B cell (primary cell): ENCODE measurements at regions not wholly inside any gene's neighbourhood (a gene's known extent, or its start where the extent isn't known, plus 50 kb on each side); places are given as distances from the start of the nearest gene placed in this dataset.

Source experiments
- ATAC-seq: fragments of 200-7000 bp; cut with Tn5 transposase; one replicate; pipeline ENCODE4 v1.10.0; 2021; ENCODE audit warnings: low read depth, mild to moderate bottlenecking, moderate number of reproducible peaks, moderate library complexity
- CTCF ChIA-PET: fragments of 350-600 bp; sonication (Branson Sonifier 250); formaldehyde crosslinking; loops from one replicate; lab custom pipeline; 2021; ENCODE audit warnings: antibody characterized with exemption, inconsistent platforms; lab: Charles Lee
- POLR2A ChIA-PET: fragments of 350-600 bp; sonication (Branson Sonifier 250); formaldehyde crosslinking; loops from one replicate; lab custom pipeline; 2021; ENCODE audit warnings: antibody characterized with exemption; lab: Charles Lee
- DNase-seq: peaks from one replicate; pipeline ENCODE4 v3.0.0; 2013
- H2AFZ ChIP-seq: 2 replicates; pipeline ENCODE4 v1.6.1; 2012; ENCODE audit warnings: mild to moderate bottlenecking, low read depth, low read length; ENCODE audit not compliant: insufficient read depth, poor library complexity, severe bottlenecking
- H3K27ac ChIP-seq, 2 donors: 1 replicate in 1 of 2; 2 replicates in 1 of 2; pipeline ENCODE4 v1.5.1; 2012 to 2013; ENCODE audit warnings: low read length in 2 of 2, mild to moderate bottlenecking in 2 of 2, moderate library complexity in 1 of 2
- H3K27me3 ChIP-seq, 4 experiments: fragments of 200-600 bp in 1 of 4; sonication (generic) in 1 of 4; replicated peaks in 1 of 4; 1 replicate in 2 of 4; 2 replicates in 2 of 4; pipeline versions ENCODE4 v1.6.1 to v1.7.0; 2013 to 2016; ENCODE audit warnings: low read length in 3 of 4, mild to moderate bottlenecking in 2 of 4, mixed read lengths in 1 of 4, moderate library complexity in 1 of 4; ENCODE audit not compliant: insufficient read depth in 4 of 4, control insufficient read depth in 3 of 4; ENCODE audit errors: control extremely low read depth in 1 of 4
- H3K36me3 ChIP-seq, 2 experiments: replicated peaks in 1 of 2; 1 replicate in 1 of 2; 2 replicates in 1 of 2; pipeline versions ENCODE4 v1.6.1 to v1.7.1; 2013; ENCODE audit warnings: low read length in 1 of 2; ENCODE audit not compliant: insufficient read depth in 2 of 2, control insufficient read depth in 1 of 2; ENCODE audit errors: control extremely low read depth in 1 of 2, extremely low read depth in 1 of 2
- H3K4me1 ChIP-seq, 2 donors: fragments of 200-600 bp in 1 of 2; sonication (generic) in 1 of 2; 1 replicate in 1 of 2; 2 replicates in 1 of 2; pipeline versions ENCODE4 v1.5.1 to v1.6.1; 2013 to 2017; ENCODE audit warnings: low read length in 2 of 2; ENCODE audit not compliant: control insufficient read depth in 2 of 2, insufficient read depth in 2 of 2
- H3K4me2 ChIP-seq: replicated peaks from 2 replicates; pipeline ENCODE3; 2012; ENCODE audit warnings: mild to moderate bottlenecking, low read depth, low read length; ENCODE audit not compliant: poor library complexity, severe bottlenecking
- H3K4me3 ChIP-seq, 5 experiments: fragments of 200-600 bp in 1 of 5; sonication (generic) in 1 of 5; 1 replicate in 3 of 5; 2 replicates in 2 of 5; pipeline versions ENCODE4 v1.5.1 to v1.7.0; 2011 to 2016; ENCODE audit warnings: low read length in 4 of 5, mild to moderate bottlenecking in 4 of 5, low read depth in 2 of 5, control low read depth in 1 of 5, moderate library complexity in 1 of 5; ENCODE audit not compliant: insufficient read depth in 1 of 5; ENCODE audit errors: control extremely low read depth in 1 of 5, extremely low read depth in 1 of 5
- H3K79me2 ChIP-seq: fragments of 200-600 bp; sonication (generic); one replicate; pipeline ENCODE4 v1.6.0; 2016; ENCODE audit warnings: low read length; ENCODE audit not compliant: control insufficient read depth, insufficient read depth
- H3K9ac ChIP-seq: fragments of 200-600 bp; sonication (generic); 2 replicates; pipeline ENCODE4 v1.6.1; 2017; ENCODE audit warnings: mild to moderate bottlenecking, low read length, moderate library complexity
- H3K9me3 ChIP-seq, 3 donors: one replicate each; pipeline versions ENCODE4 v1.6.1 to v1.7.1; 2013; ENCODE audit warnings: low read length in 2 of 3; ENCODE audit not compliant: control insufficient read depth in 2 of 3, insufficient read depth in 1 of 3; ENCODE audit errors: control extremely low read depth in 1 of 3
- H4K20me1 ChIP-seq: 2 replicates; pipeline ENCODE4 v1.6.0; 2012; ENCODE audit warnings: mild to moderate bottlenecking, low read length; ENCODE audit not compliant: insufficient read depth, control insufficient read depth, poor library complexity, severe bottlenecking
- H3K27ac Mint-ChIP-seq: one replicate; pipeline ENCODE4 v1.8.0; 2021; ENCODE audit warnings: mixed read lengths
- H3K27me3 Mint-ChIP-seq: one replicate; pipeline ENCODE4 v1.8.0; 2021; ENCODE audit warnings: mixed read lengths
- H3K4me1 Mint-ChIP-seq: one replicate; pipeline ENCODE4 v1.8.0; 2021; ENCODE audit warnings: mixed read lengths
- H3K4me3 Mint-ChIP-seq: one replicate; pipeline ENCODE4 v1.8.0; 2021; ENCODE audit warnings: mixed read lengths
- H3K9me3 Mint-ChIP-seq: one replicate; pipeline ENCODE4 v1.8.0; 2022; ENCODE audit warnings: mixed read lengths; ENCODE audit not compliant: insufficient read depth
- EZH2 ChIP-seq: IDR thresholded peaks from 2 replicates; pipeline ENCODE4 v1.6.1; 2012; ENCODE audit warnings: borderline replicate concordance, low read depth, mild to moderate bottlenecking, moderate library complexity, low read length; ENCODE audit not compliant: insufficient read depth, poor library complexity, severe bottlenecking
- WGBS: methylation state at CpG from one replicate; pipeline ENCODE4 v1.1.5; 2013; ENCODE audit warnings: missing lambda C conversion rate; ENCODE audit not compliant: insufficient coverage; 5-methylcytosine and 5-hydroxymethylcytosine counted together
- intact Hi-C: fragments of 100-400 bp; cut with micrococcal nuclease; formaldehyde crosslinking; loops from one replicate; pipeline ENCODE4 v1.10.0; 2022
- TF ChIP-seq, protein P1 (sequence below): fragments of 200-600 bp; IDR thresholded peaks from one replicate; pipeline ENCODE4 v1.8.0; 2022; ENCODE audit warnings: antibody characterized with exemption, mild to moderate bottlenecking

DNA sequence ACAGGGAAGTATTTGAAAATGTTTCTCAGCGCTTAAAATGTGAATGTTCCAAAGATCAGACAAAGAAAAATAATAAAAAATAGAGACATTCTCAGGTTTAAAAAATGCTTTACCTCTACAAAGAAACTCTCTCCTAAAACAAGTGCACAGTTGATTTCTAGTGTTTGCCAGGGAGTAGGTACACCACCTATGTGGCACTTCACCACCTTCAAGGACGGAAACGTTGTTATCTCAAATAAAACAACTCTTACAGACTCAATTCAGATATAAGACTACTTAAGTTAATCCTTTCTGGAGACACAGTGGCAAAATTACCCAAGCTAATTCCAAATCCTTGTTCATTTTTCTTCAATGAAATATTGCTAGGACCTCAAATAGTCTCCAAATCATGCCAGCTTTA lies 286.4 kb upstream of the ISL1 start:
- Histone ChIP-seq H3K36me3 (no peaks in the 10 kb centered on the region), H3K9me3 (no peaks in the 10 kb centered on the region), H3K79me2 (no peaks in the 10 kb centered on the region), H4K20me1 (no peaks in the 10 kb centered on the region), H2AFZ (no peak overlapping the region), H3K27ac (no peak overlapping the region), H3K4me2 (no peak overlapping the region), H3K4me1 (no peaks in the 10 kb centered on the region), H3K9ac (no peak overlapping the region), H3K27me3 (no peaks in the 10 kb centered on the region), H3K4me3 (no peak overlapping the region)
- TF ChIP-seq EZH2, result no peak
- TF ChIP-seq, protein P1, sequence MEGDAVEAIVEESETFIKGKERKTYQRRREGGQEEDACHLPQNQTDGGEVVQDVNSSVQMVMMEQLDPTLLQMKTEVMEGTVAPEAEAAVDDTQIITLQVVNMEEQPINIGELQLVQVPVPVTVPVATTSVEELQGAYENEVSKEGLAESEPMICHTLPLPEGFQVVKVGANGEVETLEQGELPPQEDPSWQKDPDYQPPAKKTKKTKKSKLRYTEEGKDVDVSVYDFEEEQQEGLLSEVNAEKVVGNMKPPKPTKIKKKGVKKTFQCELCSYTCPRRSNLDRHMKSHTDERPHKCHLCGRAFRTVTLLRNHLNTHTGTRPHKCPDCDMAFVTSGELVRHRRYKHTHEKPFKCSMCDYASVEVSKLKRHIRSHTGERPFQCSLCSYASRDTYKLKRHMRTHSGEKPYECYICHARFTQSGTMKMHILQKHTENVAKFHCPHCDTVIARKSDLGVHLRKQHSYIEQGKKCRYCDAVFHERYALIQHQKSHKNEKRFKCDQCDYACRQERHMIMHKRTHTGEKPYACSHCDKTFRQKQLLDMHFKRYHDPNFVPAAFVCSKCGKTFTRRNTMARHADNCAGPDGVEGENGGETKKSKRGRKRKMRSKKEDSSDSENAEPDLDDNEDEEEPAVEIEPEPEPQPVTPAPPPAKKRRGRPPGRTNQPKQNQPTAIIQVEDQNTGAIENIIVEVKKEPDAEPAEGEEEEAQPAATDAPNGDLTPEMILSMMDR, result no peak
- ChIA-PET CTCF (no interaction called here), POLR2A (no interaction called here)
- intact Hi-C loops, result no loop called here
- DNase-seq (no peak), ATAC-seq (no peak)
- WGBS, result 86% methylated on average over 2 of the region's 3 CpGs
- Mint-ChIP-seq H3K27ac (no peak overlapping the region), H3K27me3 (no peaks in the 10 kb centered on the region), H3K9me3 (no peaks in the 10 kb centered on the region), H3K4me3 (no peak overlapping the region), H3K4me1 (no peaks in the 10 kb centered on the region)

DNA sequence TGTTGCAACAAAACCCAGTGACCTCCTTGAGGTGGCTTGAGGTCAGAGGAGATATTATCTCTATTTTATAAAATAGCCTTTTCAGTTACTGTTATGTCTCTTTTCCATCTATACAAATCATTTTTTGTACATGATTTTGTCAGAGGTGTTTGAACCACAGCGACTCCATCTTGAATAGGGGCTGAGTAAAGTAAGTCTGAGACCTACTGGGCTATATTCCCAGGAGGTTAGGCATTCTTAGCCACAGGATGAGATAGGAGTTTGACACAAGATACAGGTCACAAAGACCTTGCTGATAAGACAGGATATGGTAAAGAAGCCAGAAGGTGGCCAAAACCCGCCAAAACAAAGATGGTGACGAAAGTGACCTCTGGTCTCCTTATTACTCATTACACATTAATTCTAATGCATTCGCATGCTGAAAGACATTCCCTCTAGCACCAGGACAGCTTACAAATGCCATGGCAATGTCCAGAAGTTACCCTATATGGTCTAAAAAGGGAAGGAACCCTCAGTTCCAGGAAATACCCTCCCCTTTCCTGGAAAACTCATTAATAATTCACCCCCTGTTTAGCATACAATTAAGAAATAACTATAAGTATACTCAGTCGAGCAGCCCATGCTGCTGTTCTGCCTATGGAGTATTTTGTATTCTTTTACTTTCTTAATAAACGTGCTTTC lies 283.9 kb upstream of the ISL1 start:
- no peak overlapping the region for H3K9ac ChIP-seq
- no peaks in the 10 kb centered on the region for H3K4me1 ChIP-seq
- no peaks in the 10 kb centered on the region for H3K4me1 Mint-ChIP-seq
- H4K20me1 ChIP-seq, result no peaks in the 10 kb centered on the region
- no peak overlapping the region for H3K4me3 Mint-ChIP-seq
- H3K79me2 ChIP-seq, result no peaks in the 10 kb centered on the region
- DNase-seq, result no peak
- H3K4me3 ChIP-seq, result no peak overlapping the region
- H3K27me3 ChIP-seq, result no peaks in the 10 kb centered on the region
- no peak overlapping the region for H3K27ac Mint-ChIP-seq
- H2AFZ ChIP-seq, result no peak overlapping the region
- H3K36me3 ChIP-seq, result no peaks in the 10 kb centered on the region
- ATAC-seq, result no peak
- intact Hi-C loops, result no loop called here
- ChIA-PET CTCF (no interaction called here), POLR2A (no interaction called here)
- no peaks in the 10 kb centered on the region for H3K9me3 Mint-ChIP-seq
- H3K9me3 ChIP-seq, result no peaks in the 10 kb centered on the region
- 93% methylated on average over 3 of the region's 6 CpGs for WGBS
- no peak overlapping the region for H3K4me2 ChIP-seq
- H3K27me3 Mint-ChIP-seq, result no peaks in the 10 kb centered on the region
- no peak for TF ChIP-seq EZH2
- TF ChIP-seq, protein P1, result no peak
- no peak overlapping the region for H3K27ac ChIP-seq
